T-helper 17 cell (primary cell): ENCODE measurements at regions not wholly inside any gene's neighbourhood (a gene's known extent, or its start where the extent isn't known, plus 50 kb on each side); places are given as distances from the start of the nearest gene placed in this dataset.

Experiments
- ATAC-seq: fragments of 150-1000 bp; cut with Tn5 transposase; 2 replicates; pipeline ENCODE4 v1.10.0; 2021; ENCODE audit warnings: mild to moderate bottlenecking, moderate library complexity
- DNase-seq, 3 donors: peaks; one replicate each; pipeline versions ENCODE4 v3.0.0 to v3.0.0-alpha.2; 2020 to 2021
- H3K9me3 ChIP-seq: one replicate; pipeline ENCODE4 v1.7.0; 2013; ENCODE audit warnings: low read length, mild to moderate bottlenecking; ENCODE audit not compliant: control insufficient read depth, poor library complexity, severe bottlenecking
- H3K27ac Mint-ChIP-seq: one replicate; pipeline ENCODE4 v1.8.0; 2022; ENCODE audit warnings: mild to moderate bottlenecking, moderate library complexity, mixed read lengths
- H3K27me3 Mint-ChIP-seq: one replicate; pipeline ENCODE4 v1.8.0; 2022; ENCODE audit warnings: mixed read lengths
- H3K36me3 Mint-ChIP-seq: one replicate; pipeline ENCODE4 v1.8.0; 2022; ENCODE audit warnings: low read depth, mixed read lengths
- H3K4me1 Mint-ChIP-seq: one replicate; pipeline ENCODE4 v1.8.0; 2022; ENCODE audit warnings: mild to moderate bottlenecking, mixed read lengths
- H3K4me3 Mint-ChIP-seq: one replicate; pipeline ENCODE4 v1.8.0; 2022; ENCODE audit warnings: mild to moderate bottlenecking, moderate library complexity, mixed read lengths

DNA sequence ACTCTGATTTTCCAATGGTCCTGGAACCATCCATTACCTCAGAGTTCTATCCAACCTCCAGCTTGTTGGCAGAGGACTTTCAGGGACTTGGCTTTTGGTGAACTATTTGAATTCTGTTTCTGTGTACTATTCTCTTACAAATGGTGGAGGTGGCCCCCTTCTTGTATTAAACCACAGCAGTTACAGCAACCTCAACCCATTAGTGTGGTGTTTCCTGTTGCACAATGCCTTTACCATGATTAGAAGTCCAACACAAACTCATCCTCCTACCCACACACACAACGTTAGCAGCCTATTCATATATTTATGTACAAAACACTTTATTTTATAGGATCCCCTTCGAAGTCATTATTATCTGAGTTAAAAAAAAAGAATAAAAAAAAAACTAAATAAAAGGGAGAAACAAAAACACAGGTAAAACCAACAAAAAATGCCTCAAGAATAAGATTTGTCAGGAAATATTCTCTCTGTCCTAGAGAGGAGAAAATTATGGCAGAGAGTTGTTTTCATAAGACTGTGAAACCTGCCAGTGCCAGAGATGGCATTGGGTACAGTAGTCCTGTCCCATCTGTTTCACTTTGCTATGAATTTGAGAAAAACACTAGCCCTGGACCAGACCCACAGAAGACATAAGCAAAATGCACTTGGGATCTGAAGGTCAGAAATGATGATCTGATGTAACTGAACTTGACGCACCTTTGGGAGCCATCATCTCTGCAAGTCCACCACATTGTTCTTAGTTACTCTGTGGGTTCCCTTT lies 1896.0 kb upstream of the PIK3C3 start:
- no peaks in the 10 kb centered on the region for H3K4me1 Mint-ChIP-seq
- no peak for ATAC-seq
- no peaks in the 10 kb centered on the region for H3K9me3 ChIP-seq
- DNase-seq: no peak
- no peaks in the 10 kb centered on the region for H3K27me3 Mint-ChIP-seq
- no peaks in the 10 kb centered on the region for H3K36me3 Mint-ChIP-seq
- no peak overlapping the region for H3K27ac Mint-ChIP-seq
- H3K4me3 Mint-ChIP-seq: no peak overlapping the region

DNA sequence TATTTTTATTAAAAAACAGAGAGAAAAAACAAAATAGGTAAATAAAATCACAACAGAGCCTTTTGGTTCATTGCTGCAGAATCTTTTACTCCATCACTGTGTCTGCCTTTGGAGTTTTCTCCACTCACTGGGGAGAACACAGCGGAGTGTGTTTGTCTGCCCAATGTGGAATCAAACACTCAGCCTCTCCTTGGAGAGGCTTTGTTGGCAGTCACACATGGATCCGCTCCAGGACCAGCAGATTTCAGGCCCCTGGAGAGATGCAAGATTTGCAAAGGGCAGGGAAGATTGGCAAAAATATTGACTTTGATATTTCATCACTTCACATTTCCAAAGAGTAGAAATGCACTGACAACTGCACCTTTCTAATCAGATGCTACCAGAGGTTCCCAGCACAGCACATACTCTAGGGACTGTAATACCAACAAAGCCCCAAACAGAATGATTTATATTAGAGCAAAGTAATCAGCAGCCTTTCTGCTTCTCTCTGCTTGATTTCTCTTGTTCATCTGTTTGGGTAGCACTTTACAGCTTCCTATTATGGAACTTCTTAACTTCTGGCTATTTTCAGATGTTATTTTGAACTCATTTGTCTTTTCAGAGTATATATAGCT lies 1898.8 kb upstream of the PIK3C3 start:
- H3K9me3 ChIP-seq: no peaks in the 10 kb centered on the region
- H3K4me3 Mint-ChIP-seq: no peak overlapping the region
- no peak for DNase-seq
- no peaks in the 10 kb centered on the region for H3K36me3 Mint-ChIP-seq
- no peaks in the 10 kb centered on the region for H3K4me1 Mint-ChIP-seq
- H3K27ac Mint-ChIP-seq: no peak overlapping the region
- no peaks in the 10 kb centered on the region for H3K27me3 Mint-ChIP-seq
- no peak for ATAC-seq

- H3K9me3 ChIP-seq: no peaks in the 10 kb centered on the region
- DNase-seq (no peak), ATAC-seq (no peak)
- no peaks in the 10 kb centered on the region for H3K4me1 Mint-ChIP-seq
- no peak overlapping the region for H3K4me3 Mint-ChIP-seq
- no peak overlapping the region for H3K27ac Mint-ChIP-seq
- no peaks in the 10 kb centered on the region for H3K27me3 Mint-ChIP-seq
- H3K36me3 Mint-ChIP-seq: no peaks in the 10 kb centered on the region
Observed at GRCh38 chr18:40055262-40055661, 1899.8 kb upstream of the PIK3C3 start.

DNA sequence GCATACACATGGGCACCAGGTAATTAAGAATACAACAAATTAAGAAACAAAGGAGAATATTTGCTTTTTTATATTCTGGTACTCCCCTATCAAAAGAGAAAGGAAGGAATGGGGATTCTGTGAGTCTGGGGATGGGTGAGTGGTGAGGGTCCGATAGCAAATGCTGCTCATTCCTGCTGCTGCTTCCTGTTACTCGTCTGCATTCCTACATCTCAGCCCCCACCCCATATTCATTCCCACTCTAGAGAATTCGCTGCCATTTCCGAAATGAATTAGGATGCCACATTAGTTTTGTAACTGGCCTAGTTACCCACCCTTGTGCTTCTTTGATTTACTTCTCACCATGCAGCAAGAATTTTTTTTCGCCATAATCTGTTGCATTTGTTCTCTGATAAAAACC lies 1905.3 kb upstream of the PIK3C3 start:
- H3K36me3 Mint-ChIP-seq: no peaks in the 10 kb centered on the region
- H3K4me1 Mint-ChIP-seq: no peaks in the 10 kb centered on the region
- H3K27ac Mint-ChIP-seq: no peak overlapping the region
- H3K27me3 Mint-ChIP-seq: no peaks in the 10 kb centered on the region
- ATAC-seq (no peak), DNase-seq (no peak)
- no peak overlapping the region for H3K4me3 Mint-ChIP-seq
- H3K9me3 ChIP-seq: no peaks in the 10 kb centered on the region

DNA sequence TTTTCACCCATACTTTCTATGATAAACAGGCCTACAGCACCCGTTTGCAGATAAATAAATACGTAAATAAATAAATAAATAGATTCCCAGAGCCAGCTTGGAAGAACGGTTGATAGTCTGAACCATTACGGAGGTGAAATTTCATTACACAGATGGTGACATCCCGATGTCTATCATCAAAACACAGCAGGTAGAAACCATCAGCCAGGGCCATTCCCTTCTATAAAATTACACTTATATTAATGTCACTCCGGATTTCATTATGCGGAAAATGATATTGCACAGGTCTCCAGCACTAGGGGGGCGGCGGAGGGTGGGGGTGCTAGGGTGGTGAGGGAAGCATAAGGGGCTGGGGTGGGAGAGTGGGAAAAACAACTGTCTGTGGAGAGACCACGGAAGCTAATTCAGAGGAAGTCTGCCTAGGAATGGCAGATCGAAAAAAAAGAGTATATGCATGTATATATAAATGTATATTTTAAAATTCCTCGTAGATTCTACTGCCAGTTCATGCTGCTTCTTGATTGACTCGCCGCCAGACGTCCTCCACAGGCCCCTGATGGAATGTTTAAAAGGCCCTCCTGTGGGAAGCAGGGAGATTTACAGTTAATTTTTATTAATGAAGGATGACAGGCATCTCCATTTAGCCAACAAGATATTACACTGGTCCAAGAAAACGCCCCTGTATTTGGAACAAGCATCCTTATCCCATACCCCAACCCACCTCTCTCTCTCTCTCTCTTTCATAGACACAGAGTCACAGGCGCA lies 1906.0 kb upstream of the PIK3C3 start:
- H3K4me3 Mint-ChIP-seq: no peak overlapping the region
- H3K27me3 Mint-ChIP-seq: no peaks in the 10 kb centered on the region
- H3K9me3 ChIP-seq: no peaks in the 10 kb centered on the region
- no peaks in the 10 kb centered on the region for H3K4me1 Mint-ChIP-seq
- no peak overlapping the region for H3K27ac Mint-ChIP-seq
- H3K36me3 Mint-ChIP-seq: no peaks in the 10 kb centered on the region
- DNase-seq (no peak), ATAC-seq (no peak)

GRCh38 chr18:40048253-40048652 lies 1906.8 kb upstream of the PIK3C3 start:
- Mint-ChIP-seq H3K4me3 (no peak overlapping the region), H3K27ac (no peak overlapping the region), H3K27me3 (no peaks in the 10 kb centered on the region), H3K4me1 (no peaks in the 10 kb centered on the region), H3K36me3 (no peaks in the 10 kb centered on the region)
- DNase-seq: no peak
- no peaks in the 10 kb centered on the region for H3K9me3 ChIP-seq
- no peak for ATAC-seq

DNA sequence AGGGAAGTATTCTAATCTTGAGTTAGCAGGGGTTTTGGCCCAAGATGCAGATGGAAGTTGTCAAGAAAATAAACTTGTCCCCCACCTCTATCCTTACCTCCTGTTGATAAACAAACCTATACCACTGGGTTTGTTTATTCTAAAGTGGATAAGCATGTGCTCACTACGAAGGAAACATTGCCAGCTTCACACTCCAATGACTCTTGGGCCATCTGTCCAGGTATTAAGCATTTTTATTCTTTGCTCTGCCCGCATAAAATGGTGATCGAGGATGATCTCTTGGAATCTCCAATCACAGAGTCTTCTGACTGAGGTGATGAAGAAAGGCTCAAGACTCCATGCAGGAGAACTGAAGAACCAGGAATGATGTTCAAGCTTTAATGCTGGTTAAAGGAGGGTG lies 1908.4 kb upstream of the PIK3C3 start:
- no peaks in the 10 kb centered on the region for H3K36me3 Mint-ChIP-seq
- no peak overlapping the region for H3K4me3 Mint-ChIP-seq
- no peaks in the 10 kb centered on the region for H3K9me3 ChIP-seq
- no peaks in the 10 kb centered on the region for H3K27me3 Mint-ChIP-seq
- no peak for ATAC-seq
- H3K27ac Mint-ChIP-seq: no peak overlapping the region
- no peak for DNase-seq
- no peaks in the 10 kb centered on the region for H3K4me1 Mint-ChIP-seq

DNA sequence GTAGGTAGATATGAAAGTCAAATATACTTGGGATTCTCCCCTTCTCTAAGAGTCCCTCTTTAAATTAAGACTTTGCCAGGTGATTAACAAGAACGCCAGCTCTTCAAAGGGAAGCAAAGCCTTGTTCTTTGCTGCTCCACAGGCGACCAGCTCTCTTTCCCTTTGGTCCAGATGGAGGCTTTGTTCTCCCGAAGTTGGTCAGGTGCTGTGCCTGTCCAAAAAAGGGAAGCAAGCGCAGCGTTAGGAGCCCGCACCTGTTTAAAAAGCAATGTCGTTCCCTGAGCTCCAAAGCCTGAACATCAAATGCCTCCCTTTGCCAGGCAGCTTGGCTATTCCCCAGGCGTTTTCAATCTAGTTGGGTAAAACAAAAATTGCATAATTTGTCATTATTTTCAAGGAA lies 1913.1 kb upstream of the PIK3C3 start:
- no peak for DNase-seq
- H3K27ac Mint-ChIP-seq: no peak overlapping the region
- H3K27me3 Mint-ChIP-seq: no peaks in the 10 kb centered on the region
- no peak for ATAC-seq
- H3K4me3 Mint-ChIP-seq: no peak overlapping the region
- no peaks in the 10 kb centered on the region for H3K9me3 ChIP-seq
- no peaks in the 10 kb centered on the region for H3K36me3 Mint-ChIP-seq
- H3K4me1 Mint-ChIP-seq: no peaks in the 10 kb centered on the region

DNA sequence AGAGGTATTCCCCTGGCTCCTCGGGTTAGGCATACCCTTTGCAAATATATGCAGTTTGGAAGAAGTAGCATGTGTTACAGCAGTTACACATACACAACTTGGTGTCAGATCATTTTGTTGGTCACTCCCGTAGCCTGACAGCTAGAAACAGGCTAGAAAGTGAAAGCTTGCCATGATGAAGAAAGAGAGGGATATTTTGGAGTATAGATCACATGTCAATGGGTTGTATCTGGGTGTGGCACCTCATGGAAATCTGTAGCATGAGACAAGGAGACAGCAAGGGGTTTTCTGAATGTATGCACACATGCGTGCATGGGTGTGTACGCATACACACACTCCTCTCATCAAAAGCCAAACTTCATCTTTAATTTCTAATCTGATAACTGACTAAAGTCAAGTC lies 1914.5 kb upstream of the PIK3C3 start:
- Mint-ChIP-seq H3K4me1 (no peaks in the 10 kb centered on the region), H3K27me3 (no peaks in the 10 kb centered on the region), H3K36me3 (no peaks in the 10 kb centered on the region), H3K27ac (no peak overlapping the region), H3K4me3 (no peak overlapping the region)
- no peak for DNase-seq
- H3K9me3 ChIP-seq: no peaks in the 10 kb centered on the region
- no peak for ATAC-seq

DNA sequence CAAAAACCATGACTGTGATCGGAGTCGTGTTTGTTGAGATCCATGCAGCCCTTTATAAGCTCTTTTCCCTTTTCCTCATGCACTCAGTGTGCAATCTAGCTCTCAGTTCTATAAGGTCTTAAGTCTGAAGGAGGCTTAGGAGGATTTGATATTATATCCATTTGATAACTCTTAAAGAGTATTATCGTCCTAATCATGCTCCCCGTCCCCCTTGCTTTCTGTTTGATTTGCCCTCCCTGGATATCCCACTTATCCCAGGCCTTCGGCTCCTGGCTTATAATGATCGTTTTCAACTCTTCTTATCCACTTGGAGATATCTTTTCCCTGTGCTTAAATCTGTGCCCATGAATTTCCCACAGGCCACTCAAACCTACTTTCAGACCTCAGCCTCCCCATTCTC lies 1917.7 kb upstream of the PIK3C3 start:
- H3K4me3 Mint-ChIP-seq: no peak overlapping the region
- H3K4me1 Mint-ChIP-seq: no peaks in the 10 kb centered on the region
- DNase-seq: no peak
- no peaks in the 10 kb centered on the region for H3K36me3 Mint-ChIP-seq
- ATAC-seq: no peak
- H3K9me3 ChIP-seq: no peaks in the 10 kb centered on the region
- no peak overlapping the region for H3K27ac Mint-ChIP-seq
- no peaks in the 10 kb centered on the region for H3K27me3 Mint-ChIP-seq

GRCh38 chr18:40036861-40037260 lies 1918.2 kb upstream of the PIK3C3 start:
- Mint-ChIP-seq H3K27me3 (no peaks in the 10 kb centered on the region), H3K27ac (no peak overlapping the region), H3K4me3 (no peak overlapping the region), H3K4me1 (no peaks in the 10 kb centered on the region), H3K36me3 (no peaks in the 10 kb centered on the region)
- no peak for DNase-seq
- no peak for ATAC-seq
- H3K9me3 ChIP-seq: no peaks in the 10 kb centered on the region

DNA sequence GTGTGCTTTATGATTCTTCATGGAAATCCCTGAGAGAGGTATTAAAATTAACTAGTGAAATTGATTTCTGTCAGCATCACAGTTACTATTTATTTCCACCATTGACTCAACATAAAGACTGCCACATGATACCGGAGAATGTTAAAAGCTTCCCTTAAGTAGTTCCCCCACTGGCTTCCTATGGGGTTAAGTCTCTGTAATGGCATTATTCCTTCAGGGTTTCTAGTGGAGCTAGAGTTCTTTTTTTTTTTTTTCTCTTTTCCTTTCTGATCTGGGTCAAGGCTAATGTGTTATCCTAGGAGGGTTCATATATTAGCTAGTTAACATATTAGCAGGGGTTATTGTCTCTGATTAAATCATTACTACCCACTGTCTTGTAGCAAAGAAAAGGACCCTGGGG lies 1919.1 kb upstream of the PIK3C3 start:
- H3K27ac Mint-ChIP-seq: no peak overlapping the region

GRCh38 chr18:40032076-40032475 lies 1923.0 kb upstream of the PIK3C3 start:
- H3K36me3 Mint-ChIP-seq: no peaks in the 10 kb centered on the region
- no peaks in the 10 kb centered on the region for H3K27me3 Mint-ChIP-seq
- H3K4me3 Mint-ChIP-seq: no peak overlapping the region
- ATAC-seq: no peak
- H3K9me3 ChIP-seq: no peaks in the 10 kb centered on the region
- no peaks in the 10 kb centered on the region for H3K4me1 Mint-ChIP-seq
- no peak overlapping the region for H3K27ac Mint-ChIP-seq
- DNase-seq: no peak

More for the DNA sequence above, 1919.1 kb upstream of the PIK3C3 start:
- Mint-ChIP-seq H3K36me3 (no peaks in the 10 kb centered on the region), H3K4me3 (no peak overlapping the region), H3K27me3 (no peaks in the 10 kb centered on the region), H3K4me1 (no peaks in the 10 kb centered on the region)
- ATAC-seq (no peak), DNase-seq (no peak)
- no peaks in the 10 kb centered on the region for H3K9me3 ChIP-seq
